Epithelial cell of esophagus (primary cell): ENCODE measurements at regions not wholly inside any gene's neighbourhood (a gene's known extent, or its start where the extent isn't known, plus 50 kb on each side); places are given as distances from the start of the nearest gene placed in this dataset.

Source experiments
- DNase-seq: peaks from one replicate; pipeline ENCODE4 v3.0.0; 2010; ENCODE audit warnings: low read depth
- H3K4me3 ChIP-seq: 2 replicates; pipeline ENCODE4 v1.5.1; 2011; ENCODE audit warnings: mild to moderate bottlenecking, low read length, control low read depth
- CTCF ChIP-seq: IDR thresholded peaks from 2 replicates; pipeline ENCODE4 v1.5.1; 2011; ENCODE audit warnings: low read depth, mild to moderate bottlenecking, low read length, control low read depth, inconsistent platforms; ENCODE audit not compliant: insufficient read depth; ENCODE audit errors: missing control alignments

- DNase-seq, result peak; percentile 15
- no peak for TF ChIP-seq CTCF
- H3K4me3 ChIP-seq, result no peak overlapping the region
These were observed 295.3 kb upstream of the SLITRK3 start for GRCh38 chr3:165491487-165491886.

GRCh38 chr3:165476399-165477060, 280.3 kb upstream of the SLITRK3 start:
- no peak for TF ChIP-seq CTCF
- no peak overlapping the region for H3K4me3 ChIP-seq
- no peak for DNase-seq

GRCh38 chr3:165466856-165467255, 270.7 kb upstream of the SLITRK3 start:
- no peak for DNase-seq
- no peak for TF ChIP-seq CTCF
- no peak overlapping the region for H3K4me3 ChIP-seq

GRCh38 chr3:165464736-165465135, 268.6 kb upstream of the SLITRK3 start:
- peak; percentile 52 for DNase-seq
- no peak overlapping the region for H3K4me3 ChIP-seq
- TF ChIP-seq CTCF, result no peak

GRCh38 chr3:165463531-165463930, 267.3 kb upstream of the SLITRK3 start:
- no peak for TF ChIP-seq CTCF
- peak; percentile 3 for DNase-seq
- no peak overlapping the region for H3K4me3 ChIP-seq

- TF ChIP-seq CTCF, result no peak
- no peak for DNase-seq
- peak overlapping the region; percentile 22 for H3K4me3 ChIP-seq
These were observed 266.6 kb upstream of the SLITRK3 start for GRCh38 chr3:165462636-165463334.
